C4-2B (cell line): ENCODE measurements at regions not wholly inside any gene's neighbourhood (a gene's known extent, or its start where the extent isn't known, plus 50 kb on each side); places are given as distances from the start of the nearest gene placed in this dataset.

Source experiments
- ZFX ChIP-seq: fragments of 450-650 bp; IDR thresholded peaks from 2 replicates; pipeline ENCODE4 v1.6.1; 2017
- TF ChIP-seq, protein P1 (sequence below): fragments of 450-650 bp; conservative IDR thresholded peaks from 2 replicates; pipeline ENCODE4 v1.5.1; 2017; ENCODE audit warnings: mild to moderate bottlenecking

- TF ChIP-seq, protein P1, sequence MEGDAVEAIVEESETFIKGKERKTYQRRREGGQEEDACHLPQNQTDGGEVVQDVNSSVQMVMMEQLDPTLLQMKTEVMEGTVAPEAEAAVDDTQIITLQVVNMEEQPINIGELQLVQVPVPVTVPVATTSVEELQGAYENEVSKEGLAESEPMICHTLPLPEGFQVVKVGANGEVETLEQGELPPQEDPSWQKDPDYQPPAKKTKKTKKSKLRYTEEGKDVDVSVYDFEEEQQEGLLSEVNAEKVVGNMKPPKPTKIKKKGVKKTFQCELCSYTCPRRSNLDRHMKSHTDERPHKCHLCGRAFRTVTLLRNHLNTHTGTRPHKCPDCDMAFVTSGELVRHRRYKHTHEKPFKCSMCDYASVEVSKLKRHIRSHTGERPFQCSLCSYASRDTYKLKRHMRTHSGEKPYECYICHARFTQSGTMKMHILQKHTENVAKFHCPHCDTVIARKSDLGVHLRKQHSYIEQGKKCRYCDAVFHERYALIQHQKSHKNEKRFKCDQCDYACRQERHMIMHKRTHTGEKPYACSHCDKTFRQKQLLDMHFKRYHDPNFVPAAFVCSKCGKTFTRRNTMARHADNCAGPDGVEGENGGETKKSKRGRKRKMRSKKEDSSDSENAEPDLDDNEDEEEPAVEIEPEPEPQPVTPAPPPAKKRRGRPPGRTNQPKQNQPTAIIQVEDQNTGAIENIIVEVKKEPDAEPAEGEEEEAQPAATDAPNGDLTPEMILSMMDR, result no peak
- TF ChIP-seq ZFX, result no peak
Observed at GRCh38 chr5:74372502-74373064, 267.9 kb downstream of the ENC1 start.
